ENCODE measurements at regions not wholly inside any gene's neighbourhood (a gene's known extent, or its start where the extent isn't known, plus 50 kb on each side); places are given as distances from the start of the nearest gene placed in this dataset.
"Not testable (repeated sequence)": the region's sequence is repeated elsewhere in the genome, so short reads cannot be mapped to it uniquely, and the experiment has no call there.

DNA sequence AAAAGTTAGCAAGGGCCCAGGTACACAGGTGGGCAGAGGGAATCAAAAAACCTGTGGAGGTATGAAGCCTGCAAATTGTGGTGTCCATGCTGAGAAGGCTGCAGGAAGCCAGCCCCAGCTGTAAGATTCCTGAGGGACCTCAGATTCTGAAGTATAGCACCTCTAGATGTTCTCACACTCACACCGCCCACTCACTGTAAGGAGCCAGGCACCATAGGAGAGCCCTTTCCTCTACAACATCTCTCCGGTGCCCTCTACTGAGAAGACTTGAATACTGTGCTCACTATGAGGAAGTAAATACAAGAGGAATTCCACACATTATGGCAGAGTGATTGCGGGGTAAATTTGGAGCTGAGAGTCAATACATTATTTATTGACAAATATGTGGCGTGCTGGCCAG, 68.9 kb upstream of the RUBCNL start:
- not testable (repeated sequence) for H3K4me2 ChIP-seq (ENCODE audit: low read length); H4K12ac ChIP-seq (ENCODE audit: low read depth, low read length); H3K23ac ChIP-seq (ENCODE audit: low read length); H4K91ac ChIP-seq (ENCODE audit: low read depth, low read length); H3K14ac ChIP-seq (ENCODE audit: low read length); H2BK12ac ChIP-seq (ENCODE audit: low read length); H4K8ac ChIP-seq (ENCODE audit: low read depth, low read length); H3K36me3 ChIP-seq (ENCODE audit: control insufficient read depth in 1 of 2, insufficient read depth in 2 of 2, low read length in 2 of 2); H2AFZ ChIP-seq (ENCODE audit: insufficient read depth, low read length, poor library complexity); H2AK5ac ChIP-seq (ENCODE audit: low read length); H3K27ac ChIP-seq (ENCODE audit: low read depth, low read length); H3K79me1 ChIP-seq (ENCODE audit: low read length); H3K4me1 ChIP-seq (ENCODE audit: control insufficient read depth in 1 of 2, insufficient read depth in 2 of 2, low read length in 2 of 2); H3K9ac ChIP-seq (ENCODE audit: low read length); H3K27me3 ChIP-seq (ENCODE audit: insufficient read depth, low read length); H3K18ac ChIP-seq (ENCODE audit: low read length); H2BK5ac ChIP-seq (ENCODE audit: low read depth, low read length, poor library complexity); H3K9me3 ChIP-seq (ENCODE audit: insufficient read depth, low read depth, low read length); H3K79me2 ChIP-seq (ENCODE audit: control insufficient read depth, insufficient read depth, low read length, poor library complexity); H3K4me3 ChIP-seq (ENCODE audit: low read depth, low read length); H3K4ac ChIP-seq (ENCODE audit: low read depth, low read length); H2BK120ac ChIP-seq (ENCODE audit: insufficient read depth, low read length, poor library complexity)
- WGBS (ENCODE audit: extremely low coverage, insufficient coverage, insufficient read length) = no CpG with 5 or more reads among the region's 4 CpGs
- DNase-seq = peak in 1 of 2 donors; percentile 49

GRCh38 chr13:46451145-46451544, 64.1 kb upstream of the RUBCNL start:
- H3K18ac ChIP-seq (ENCODE audit: low read length); H3K4me1 ChIP-seq (ENCODE audit: control insufficient read depth in 1 of 2, insufficient read depth in 2 of 2, low read length in 2 of 2); H3K4me3 ChIP-seq (ENCODE audit: low read depth, low read length); H2AK5ac ChIP-seq (ENCODE audit: low read length); H3K4ac ChIP-seq (ENCODE audit: low read depth, low read length); H2AFZ ChIP-seq (ENCODE audit: insufficient read depth, low read length, poor library complexity); H3K79me1 ChIP-seq (ENCODE audit: low read length); H3K9ac ChIP-seq (ENCODE audit: low read length); H3K27me3 ChIP-seq (ENCODE audit: insufficient read depth, low read length); H3K9me3 ChIP-seq (ENCODE audit: insufficient read depth, low read depth, low read length); DNase-seq; H4K91ac ChIP-seq (ENCODE audit: low read depth, low read length); H4K8ac ChIP-seq (ENCODE audit: low read depth, low read length); H3K27ac ChIP-seq (ENCODE audit: low read depth, low read length); H3K14ac ChIP-seq (ENCODE audit: low read length); H4K12ac ChIP-seq (ENCODE audit: low read depth, low read length); H3K23ac ChIP-seq (ENCODE audit: low read length); H3K36me3 ChIP-seq (ENCODE audit: control insufficient read depth in 1 of 2, insufficient read depth in 2 of 2, low read length in 2 of 2); H3K79me2 ChIP-seq (ENCODE audit: control insufficient read depth, insufficient read depth, low read length, poor library complexity); H2BK5ac ChIP-seq (ENCODE audit: low read depth, low read length, poor library complexity); H2BK120ac ChIP-seq (ENCODE audit: insufficient read depth, low read length, poor library complexity); H2BK12ac ChIP-seq (ENCODE audit: low read length); H3K4me2 ChIP-seq (ENCODE audit: low read length): not testable (repeated sequence)
- WGBS (ENCODE audit: extremely low coverage, insufficient coverage, insufficient read length) = no CpG with 5 or more reads among the region's 3 CpGs

GRCh38 chr13:46449949-46450348, 62.9 kb upstream of the RUBCNL start:
- not testable (repeated sequence) for DNase-seq; H4K12ac ChIP-seq (ENCODE audit: low read depth, low read length); H3K4me3 ChIP-seq (ENCODE audit: low read depth, low read length); H3K27me3 ChIP-seq (ENCODE audit: insufficient read depth, low read length); H3K18ac ChIP-seq (ENCODE audit: low read length); H3K4ac ChIP-seq (ENCODE audit: low read depth, low read length); H4K91ac ChIP-seq (ENCODE audit: low read depth, low read length); H3K27ac ChIP-seq (ENCODE audit: low read depth, low read length); H2AK5ac ChIP-seq (ENCODE audit: low read length); H3K9me3 ChIP-seq (ENCODE audit: insufficient read depth, low read depth, low read length); H3K79me2 ChIP-seq (ENCODE audit: control insufficient read depth, insufficient read depth, low read length, poor library complexity); H3K4me1 ChIP-seq (ENCODE audit: control insufficient read depth in 1 of 2, insufficient read depth in 2 of 2, low read length in 2 of 2); H3K9ac ChIP-seq (ENCODE audit: low read length); H3K79me1 ChIP-seq (ENCODE audit: low read length); H3K4me2 ChIP-seq (ENCODE audit: low read length); H4K8ac ChIP-seq (ENCODE audit: low read depth, low read length); H2BK120ac ChIP-seq (ENCODE audit: insufficient read depth, low read length, poor library complexity); H2BK5ac ChIP-seq (ENCODE audit: low read depth, low read length, poor library complexity); H3K14ac ChIP-seq (ENCODE audit: low read length); H2AFZ ChIP-seq (ENCODE audit: insufficient read depth, low read length, poor library complexity); H3K36me3 ChIP-seq (ENCODE audit: control insufficient read depth in 1 of 2, insufficient read depth in 2 of 2, low read length in 2 of 2); H2BK12ac ChIP-seq (ENCODE audit: low read length); H3K23ac ChIP-seq (ENCODE audit: low read length)
- WGBS (ENCODE audit: extremely low coverage, insufficient coverage, insufficient read length) = no CpG with 5 or more reads among the region's 2 CpGs

DNA sequence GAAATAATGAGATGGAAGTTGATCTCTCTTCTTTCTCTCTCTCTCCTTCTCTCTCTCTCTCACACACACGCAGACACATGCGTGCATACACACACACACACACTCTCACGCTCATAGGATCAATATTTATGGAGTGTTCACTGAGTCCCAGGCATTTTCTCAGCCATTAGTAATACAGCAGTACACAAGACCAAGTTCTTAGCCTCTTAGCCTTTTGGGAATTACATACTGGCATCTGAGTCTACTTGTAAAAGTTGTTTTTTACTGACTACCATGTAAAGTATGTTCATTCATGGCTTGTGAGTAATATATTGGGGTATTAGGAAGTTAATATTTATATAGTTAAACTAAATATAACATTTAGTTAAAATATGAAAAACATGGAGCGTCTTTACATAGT, 61.1 kb upstream of the RUBCNL start:
- H2AK5ac ChIP-seq (ENCODE audit: low read length); H3K4me3 ChIP-seq (ENCODE audit: low read depth, low read length); H3K14ac ChIP-seq (ENCODE audit: low read length); H3K4ac ChIP-seq (ENCODE audit: low read depth, low read length); H3K27ac ChIP-seq (ENCODE audit: low read depth, low read length); H3K27me3 ChIP-seq (ENCODE audit: insufficient read depth, low read length); H2BK120ac ChIP-seq (ENCODE audit: insufficient read depth, low read length, poor library complexity); H3K36me3 ChIP-seq (ENCODE audit: control insufficient read depth in 1 of 2, insufficient read depth in 2 of 2, low read length in 2 of 2); H2BK12ac ChIP-seq (ENCODE audit: low read length); H3K79me1 ChIP-seq (ENCODE audit: low read length); H4K12ac ChIP-seq (ENCODE audit: low read depth, low read length); H4K8ac ChIP-seq (ENCODE audit: low read depth, low read length); DNase-seq; H3K9me3 ChIP-seq (ENCODE audit: insufficient read depth, low read depth, low read length); H3K79me2 ChIP-seq (ENCODE audit: control insufficient read depth, insufficient read depth, low read length, poor library complexity); H3K18ac ChIP-seq (ENCODE audit: low read length); H4K91ac ChIP-seq (ENCODE audit: low read depth, low read length); H3K4me1 ChIP-seq (ENCODE audit: control insufficient read depth in 1 of 2, insufficient read depth in 2 of 2, low read length in 2 of 2); H3K9ac ChIP-seq (ENCODE audit: low read length); H2BK5ac ChIP-seq (ENCODE audit: low read depth, low read length, poor library complexity); H3K23ac ChIP-seq (ENCODE audit: low read length); H2AFZ ChIP-seq (ENCODE audit: insufficient read depth, low read length, poor library complexity); H3K4me2 ChIP-seq (ENCODE audit: low read length): not testable (repeated sequence)
- WGBS (ENCODE audit: extremely low coverage, insufficient coverage, insufficient read length) = no CpG with 5 or more reads among the region's 4 CpGs

Data from trophoblast cell (in vitro differentiated cells and primary cell).